CD4-positive, alpha-beta T cell treated with Interleukin-10 for 1 hour (primary cell): ENCODE measurements at regions not wholly inside any gene's neighbourhood (a gene's known extent, or its start where the extent isn't known, plus 50 kb on each side); places are given as distances from the start of the nearest gene placed in this dataset.
A peak's percentile ranks its signal among the peaks of the same experiment; 100 is the strongest.

Experiments
- DNase-seq: peaks from one replicate; pipeline ENCODE4 v3.0.0-alpha.2; 2020

- no peak for DNase-seq
Observed at GRCh38 chr9:105828171-105828570, 133.8 kb downstream of the TMEM38B start.

DNA sequence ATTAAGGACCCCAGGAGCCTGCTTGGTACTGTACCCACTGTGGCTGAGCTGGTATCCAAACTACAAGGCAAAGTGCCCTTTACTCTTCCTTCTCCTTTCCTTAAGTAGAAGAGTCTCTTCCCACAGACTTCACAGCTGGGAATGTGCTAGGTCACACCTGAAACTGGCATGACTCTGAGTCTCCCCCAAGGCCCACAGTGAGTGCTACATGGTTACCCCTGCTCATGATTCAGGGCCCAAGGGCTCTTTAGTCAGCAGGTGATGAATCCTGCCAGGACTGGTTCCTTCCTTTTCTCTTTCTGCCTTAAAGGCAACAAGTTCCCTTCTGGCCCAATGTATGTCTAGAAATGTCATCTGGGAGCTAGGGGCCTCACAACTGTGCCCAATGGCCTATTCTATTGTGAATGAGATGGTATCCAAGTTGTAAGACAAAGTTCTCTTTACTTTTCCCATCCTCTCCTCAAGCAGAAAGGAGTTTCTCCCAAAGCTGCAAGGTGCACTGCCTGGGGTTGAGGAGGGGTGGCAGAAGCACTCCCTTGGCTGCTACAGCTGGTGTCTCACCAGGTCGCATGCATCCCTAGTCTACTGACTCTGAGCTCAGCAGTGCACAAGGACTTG is 134.4 kb downstream of the TMEM38B start:
- DNase-seq: no peak

GRCh38 chr9:105830461-105830860 is 136.1 kb downstream of the TMEM38B start:
- no peak for DNase-seq

GRCh38 chr9:105832096-105832710 is 137.9 kb downstream of the TMEM38B start:
- DNase-seq: no peak

DNA sequence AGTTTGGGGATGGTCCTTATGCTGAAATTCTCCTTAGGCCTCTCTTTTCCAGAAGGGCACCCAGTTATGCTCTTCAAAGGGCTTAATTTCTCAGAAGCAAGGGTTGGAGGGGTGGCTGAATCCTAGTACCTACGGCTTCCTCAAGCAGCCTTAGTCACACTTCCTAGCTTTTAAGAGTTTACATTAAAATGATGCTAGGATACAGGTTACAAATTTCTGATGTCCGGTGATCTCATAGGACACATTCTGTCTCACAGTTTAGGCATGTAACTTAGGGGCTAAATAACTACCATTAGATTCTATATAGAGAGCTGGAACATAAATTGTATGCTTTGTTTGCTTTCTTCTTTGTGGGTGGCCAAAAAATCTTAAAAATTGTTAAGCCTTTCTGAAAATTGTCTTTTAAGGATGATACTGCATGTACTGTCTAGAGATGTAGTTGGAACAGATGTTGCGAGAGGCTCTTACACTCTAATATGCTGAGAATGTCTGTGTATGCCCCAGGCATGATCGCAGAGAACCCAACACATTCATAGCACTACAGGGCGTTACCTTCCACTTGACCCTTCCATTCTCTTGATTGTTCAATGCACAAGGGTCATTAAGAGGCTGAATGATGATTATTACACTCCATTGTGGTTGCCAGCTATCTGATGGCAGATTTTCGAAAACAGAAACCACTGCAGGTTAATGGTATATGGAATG is 139.1 kb downstream of the TMEM38B start:
- no peak for DNase-seq

- DNase-seq: no peak
Observed at GRCh38 chr9:105834404-105834803, 140.1 kb downstream of the TMEM38B start.

DNA sequence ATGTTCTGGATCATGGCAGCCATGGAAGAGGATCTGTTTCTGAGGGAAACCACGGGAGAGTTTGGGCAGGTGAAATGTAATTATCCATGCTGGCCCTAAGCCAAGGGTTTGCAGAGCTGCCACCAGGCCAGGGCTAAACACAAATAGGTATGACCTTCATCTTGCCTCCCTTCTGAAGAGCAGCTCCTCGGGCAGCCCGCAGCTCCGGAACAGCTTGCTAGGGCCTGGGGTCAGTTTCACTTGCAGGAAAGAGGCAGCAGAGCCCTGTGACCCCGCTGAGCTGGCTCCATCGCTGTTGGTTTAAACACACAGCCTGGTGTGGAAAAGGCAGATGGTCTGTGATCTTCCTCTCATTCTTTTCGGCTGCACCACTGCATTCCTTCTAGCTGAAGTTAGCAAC is 141.4 kb downstream of the TMEM38B start:
- no peak for DNase-seq

DNA sequence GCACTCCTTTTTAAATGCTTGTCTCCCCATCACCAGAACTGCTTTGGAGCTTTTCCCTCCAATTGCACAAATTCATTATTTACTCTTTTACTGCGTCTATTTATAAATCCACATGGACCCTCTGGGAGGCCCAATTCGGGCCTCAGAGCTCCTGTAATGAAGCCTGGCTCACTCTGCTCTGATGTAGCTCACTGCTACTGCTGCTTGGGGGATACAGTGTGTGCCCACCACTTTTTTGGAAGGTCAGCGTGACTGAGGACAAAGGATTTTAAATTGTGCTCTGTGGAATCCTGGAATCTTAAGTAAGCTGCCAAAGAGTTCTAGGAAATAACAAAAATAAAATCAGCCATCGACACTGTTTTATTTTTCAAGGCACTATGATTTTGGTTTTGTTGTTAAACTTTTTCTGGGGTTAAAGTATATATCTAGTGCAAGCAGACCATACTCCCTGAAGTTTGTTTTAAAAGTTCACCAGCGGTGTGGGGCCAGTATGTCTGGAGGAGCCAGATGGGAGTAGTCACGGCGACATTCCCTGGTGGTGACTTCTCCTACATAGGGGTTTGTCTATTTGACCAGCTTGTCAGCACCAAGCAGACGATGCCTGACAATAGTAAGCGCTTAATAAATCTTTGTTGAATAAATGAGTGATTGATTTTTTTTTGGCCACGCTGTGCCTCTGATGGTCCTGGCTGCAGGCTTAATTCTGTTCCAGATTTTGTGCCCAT is 142.8 kb downstream of the TMEM38B start:
- no peak for DNase-seq

DNA sequence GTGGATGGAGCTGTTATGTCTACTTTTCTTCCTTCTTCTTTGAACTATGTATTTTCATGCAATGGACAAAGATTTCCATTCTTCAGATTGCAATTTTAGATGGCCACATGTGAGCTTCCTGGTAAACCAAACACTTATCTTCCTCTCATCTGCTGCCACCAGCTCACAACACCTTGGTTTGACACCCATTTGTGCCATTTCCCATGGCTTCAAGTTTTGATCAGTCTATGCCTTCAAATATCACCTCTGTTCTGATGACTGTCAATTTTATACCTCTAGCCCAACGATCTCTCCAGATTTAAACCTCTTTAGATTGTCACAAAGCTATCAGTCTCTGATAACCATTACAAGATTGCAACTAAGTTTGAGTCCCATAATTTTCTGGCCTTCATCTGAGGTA is 147.2 kb downstream of the TMEM38B start:
- DNase-seq: no peak

- DNase-seq: peak; percentile 35
Observed at GRCh38 chr9:105842023-105842644, 147.8 kb downstream of the TMEM38B start.

DNA sequence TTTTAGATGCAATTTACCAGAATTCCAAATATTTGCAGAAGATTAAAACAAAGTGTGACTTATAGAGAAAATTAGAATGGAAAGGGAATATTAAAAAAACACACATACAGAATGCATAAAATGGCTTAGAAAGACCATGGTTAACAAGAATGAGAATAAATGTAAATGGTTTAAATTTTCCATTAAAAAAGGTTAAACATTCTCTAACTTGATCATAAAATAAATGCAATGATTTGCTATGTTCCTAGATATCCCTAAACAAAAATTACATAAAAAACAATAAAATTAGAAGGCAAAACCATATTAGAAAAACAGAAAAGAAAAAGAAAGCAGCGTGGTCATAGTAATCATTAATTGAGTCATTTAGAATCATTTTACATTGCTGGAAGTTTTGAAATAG is 152.5 kb downstream of the TMEM38B start:
- DNase-seq: no peak

DNA sequence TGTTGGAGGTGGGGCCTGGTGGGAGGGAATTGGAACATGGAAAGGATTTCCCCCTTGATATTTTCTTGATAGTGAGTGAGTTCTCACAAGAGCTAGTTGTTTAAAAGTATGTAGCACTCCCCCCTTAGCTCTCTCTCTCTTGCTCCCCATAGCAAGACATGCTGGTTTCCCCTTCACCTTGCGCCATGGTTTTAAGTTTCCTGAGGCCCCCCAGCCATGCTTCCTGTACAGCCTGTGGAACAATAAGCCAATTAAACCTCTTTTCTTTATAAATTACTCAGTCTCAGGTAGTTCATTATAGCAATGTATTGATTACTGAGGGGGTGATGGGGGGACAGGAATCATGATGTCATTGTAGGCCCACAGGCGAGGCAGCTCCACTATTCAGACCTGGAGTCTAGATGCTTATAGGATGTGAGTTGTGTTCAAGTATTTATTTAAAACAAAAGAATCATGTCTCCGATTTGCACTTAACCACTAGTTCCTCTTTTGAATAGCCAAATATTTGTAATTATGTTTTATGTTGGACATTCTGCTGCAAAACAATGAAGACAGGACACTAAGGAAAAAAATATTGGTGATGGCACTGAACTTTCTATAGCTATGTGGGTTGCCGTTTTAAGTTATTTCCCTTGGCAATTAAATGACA is 156.6 kb downstream of the TMEM38B start:
- DNase-seq: no peak

- no peak for DNase-seq
Observed at GRCh38 chr9:105854026-105854782, 159.9 kb downstream of the TMEM38B start.

- DNase-seq: no peak
Observed at GRCh38 chr9:105854783-105855724, 160.7 kb downstream of the TMEM38B start.

- DNase-seq: no peak
Observed at GRCh38 chr9:105855987-105856386, 161.6 kb downstream of the TMEM38B start.

DNA sequence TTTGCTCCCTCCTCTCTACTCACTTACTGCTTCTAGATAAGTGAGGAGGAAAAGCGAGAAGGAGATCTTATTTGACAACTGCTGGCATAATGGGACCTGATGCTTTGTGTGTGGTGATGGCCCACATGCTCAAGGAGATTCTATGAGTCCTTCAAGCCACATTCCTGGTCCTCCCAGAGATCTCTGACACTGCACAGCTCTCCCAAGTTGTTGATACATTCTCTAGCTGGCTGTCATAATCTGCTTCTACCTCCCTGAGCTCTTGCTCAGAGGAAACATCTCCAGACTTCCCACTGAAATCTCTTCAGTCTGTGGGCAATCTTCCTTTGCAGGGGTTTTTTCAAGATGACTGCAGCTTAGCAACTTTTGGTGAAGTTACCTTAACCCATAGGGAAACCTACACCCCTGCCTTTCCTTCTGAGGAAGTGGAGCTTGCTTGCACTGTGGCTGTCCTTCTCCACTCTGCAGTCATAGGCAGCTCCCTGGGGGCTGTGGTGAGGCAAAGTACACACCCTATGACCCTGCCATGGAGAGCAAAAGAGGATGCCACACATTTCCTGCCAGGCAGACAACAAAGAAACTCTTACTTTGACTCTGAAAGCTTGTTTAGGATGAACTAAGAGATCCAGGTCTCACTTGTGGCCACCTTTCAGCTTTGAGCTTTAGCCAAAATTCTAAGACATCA is 163.8 kb downstream of the TMEM38B start:
- DNase-seq: no peak

GRCh38 chr9:105858877-105859276 is 164.5 kb downstream of the TMEM38B start:
- no peak for DNase-seq

DNA sequence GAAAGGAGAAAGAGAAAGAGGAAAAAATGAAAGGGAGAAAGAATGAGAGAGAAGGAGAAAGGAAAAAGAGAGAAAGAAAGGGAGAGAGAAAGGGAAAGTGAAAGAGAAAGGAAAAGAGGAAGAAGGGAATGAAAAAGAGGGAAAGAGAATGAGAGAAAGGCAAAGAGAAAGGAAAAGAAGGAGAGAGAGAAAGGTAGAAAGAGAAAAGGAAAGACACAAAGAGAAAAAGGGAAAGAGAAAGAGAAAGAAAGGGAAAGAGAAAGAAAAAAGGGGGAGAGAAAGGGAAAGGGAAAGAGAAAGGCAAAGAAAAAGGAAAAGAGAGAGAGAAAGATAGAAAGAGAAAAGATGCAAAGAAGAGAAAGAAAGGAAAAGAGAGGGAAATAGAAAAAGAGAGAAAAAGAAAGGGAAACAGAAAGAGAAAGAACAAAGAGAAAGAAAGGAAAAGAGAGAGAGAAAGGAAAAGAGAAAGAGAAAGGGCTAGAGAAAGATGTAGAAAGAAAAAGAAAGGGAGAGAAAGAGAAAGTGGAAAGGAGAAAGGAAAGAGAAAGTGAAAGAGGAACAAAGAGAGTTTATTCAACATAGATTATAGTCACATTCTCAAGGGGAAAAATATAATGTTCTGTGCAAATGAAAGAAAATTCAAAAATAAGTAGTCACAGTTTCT is 165.2 kb downstream of the TMEM38B start:
- no peak for DNase-seq

GRCh38 chr9:105860516-105860915 is 166.2 kb downstream of the TMEM38B start:
- DNase-seq: no peak

DNA sequence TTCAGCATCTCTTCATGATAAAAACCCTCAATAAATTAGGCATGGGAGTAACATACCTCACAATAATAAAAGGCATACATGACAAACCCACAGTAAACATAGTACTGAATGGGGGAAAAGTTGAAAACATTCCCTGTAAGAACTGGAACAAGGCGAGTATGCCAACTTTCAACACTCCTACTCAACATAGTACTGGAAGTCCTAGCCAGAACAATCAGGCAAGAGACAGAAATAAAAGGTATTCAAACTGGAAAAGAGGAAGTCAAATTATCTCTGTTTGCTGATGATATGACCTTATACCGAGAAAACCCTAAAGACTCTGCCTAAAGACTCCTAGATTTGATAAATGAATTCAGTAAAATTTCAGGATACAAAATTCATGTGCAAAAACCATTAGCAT is 167.6 kb downstream of the TMEM38B start:
- DNase-seq: no peak
